ENCODE measurements at regions not wholly inside any gene's neighbourhood (a gene's known extent, or its start where the extent isn't known, plus 50 kb on each side); places are given as distances from the start of the nearest gene placed in this dataset.

- Histone ChIP-seq H3K36me3 (ENCODE audit: insufficient read depth, low read length) (no peaks in the 10 kb centered on the region), H3K9ac (ENCODE audit: insufficient read length) (no peak overlapping the region), H3K4me3 (no peak overlapping the region), H3K27ac (no peak overlapping the region), H3K9me3 (ENCODE audit: low read depth, low read length) (no peaks in the 10 kb centered on the region)
- TF ChIP-seq POLR2AphosphoS5 (IDR thresholded peaks at IDR 0.05; ENCODE audit: borderline replicate concordance, low read depth, low read length) (no peak), FOXP2 (optimal IDR thresholded peaks at IDR 0.05; ENCODE audit: control extremely low read depth, extremely low read length, insufficient read depth) (no peak), EZH2 (IDR thresholded peaks at IDR 0.05) (no peak)
- no peak for DNase-seq (ENCODE audit: low read depth, low spot score)
Measured at GRCh38 chr5:166651234-166651633, 1640.2 kb upstream of the WWC1 start.

GRCh38 chr5:166671811-166672210 is 1619.6 kb upstream of the WWC1 start:
- no peak for DNase-seq (ENCODE audit: low read depth, low spot score)
- TF ChIP-seq FOXP2 (optimal IDR thresholded peaks at IDR 0.05; ENCODE audit: control extremely low read depth, extremely low read length, insufficient read depth) (no peak), POLR2AphosphoS5 (IDR thresholded peaks at IDR 0.05; ENCODE audit: borderline replicate concordance, low read depth, low read length) (no peak), EZH2 (IDR thresholded peaks at IDR 0.05) (no peak)

GRCh38 chr5:166672431-166672830 is 1619.0 kb upstream of the WWC1 start:
- TF ChIP-seq POLR2AphosphoS5 (IDR thresholded peaks at IDR 0.05; ENCODE audit: borderline replicate concordance, low read depth, low read length) (no peak), FOXP2 (optimal IDR thresholded peaks at IDR 0.05; ENCODE audit: control extremely low read depth, extremely low read length, insufficient read depth) (no peak), EZH2 (IDR thresholded peaks at IDR 0.05) (no peak)
- Histone ChIP-seq H3K9me3 (ENCODE audit: low read depth, low read length) (no peaks in the 10 kb centered on the region), H3K27ac (no peak overlapping the region), H3K36me3 (ENCODE audit: insufficient read depth, low read length) (no peaks in the 10 kb centered on the region), H3K9ac (ENCODE audit: insufficient read length) (no peak overlapping the region), H3K4me3 (no peak overlapping the region)
- no peak for DNase-seq (ENCODE audit: low read depth, low spot score)

More at GRCh38 chr5:166671811-166672210, 1619.6 kb upstream of the WWC1 start:
- Histone ChIP-seq H3K9ac (ENCODE audit: insufficient read length) (no peak overlapping the region), H3K4me3 (no peak overlapping the region), H3K9me3 (ENCODE audit: low read depth, low read length) (no peaks in the 10 kb centered on the region), H3K36me3 (ENCODE audit: insufficient read depth, low read length) (no peaks in the 10 kb centered on the region), H3K27ac (no peak overlapping the region)

DNA sequence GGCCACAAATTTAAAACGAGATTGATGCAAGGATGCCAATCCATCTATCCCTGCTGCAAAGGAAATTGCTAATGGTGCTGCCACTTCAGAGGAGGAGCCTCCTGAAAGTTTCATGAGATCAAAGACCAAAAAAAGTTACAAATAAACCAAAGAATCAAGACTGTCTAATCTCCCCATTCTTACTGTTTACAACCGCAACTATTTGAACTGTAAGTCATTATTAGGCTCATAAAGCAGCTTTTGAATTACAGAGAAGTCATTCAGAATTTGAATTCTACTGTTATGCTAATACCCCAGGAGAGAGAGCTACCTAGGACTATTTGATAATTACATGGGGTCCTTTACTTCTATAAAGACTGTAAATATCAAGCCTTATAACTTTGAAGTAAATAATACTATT is 1613.6 kb upstream of the WWC1 start:
- no peak for DNase-seq (ENCODE audit: low read depth, low spot score)
- TF ChIP-seq EZH2 (IDR thresholded peaks at IDR 0.05) (no peak), FOXP2 (optimal IDR thresholded peaks at IDR 0.05; ENCODE audit: control extremely low read depth, extremely low read length, insufficient read depth) (no peak), POLR2AphosphoS5 (IDR thresholded peaks at IDR 0.05; ENCODE audit: borderline replicate concordance, low read depth, low read length) (no peak)
- Histone ChIP-seq H3K27ac (no peak overlapping the region), H3K36me3 (ENCODE audit: insufficient read depth, low read length) (no peaks in the 10 kb centered on the region), H3K9ac (ENCODE audit: insufficient read length) (no peak overlapping the region), H3K4me3 (no peak overlapping the region), H3K9me3 (ENCODE audit: low read depth, low read length) (no peaks in the 10 kb centered on the region)

DNA sequence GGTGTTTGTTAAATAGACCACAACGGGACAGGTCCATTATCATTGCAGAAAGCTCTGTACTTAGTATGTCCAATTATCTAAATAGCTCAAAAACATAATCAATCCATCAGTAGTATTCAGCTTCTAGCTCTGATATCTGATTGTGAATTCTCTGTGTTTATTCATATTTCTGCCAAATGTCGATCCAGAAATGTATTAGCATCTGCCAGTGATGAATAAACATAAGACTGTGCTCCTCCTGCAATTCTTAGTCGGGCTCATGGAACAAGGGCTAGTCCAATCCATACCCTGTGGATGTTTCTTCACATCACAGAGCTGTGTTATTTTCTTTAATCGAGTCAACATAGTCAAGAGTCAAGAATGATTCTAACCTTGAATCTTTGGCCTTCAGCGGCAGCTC is 1612.1 kb upstream of the WWC1 start:
- Histone ChIP-seq H3K4me3 (no peak overlapping the region), H3K36me3 (ENCODE audit: insufficient read depth, low read length) (no peaks in the 10 kb centered on the region), H3K27ac (no peak overlapping the region), H3K9me3 (ENCODE audit: low read depth, low read length) (no peaks in the 10 kb centered on the region), H3K9ac (ENCODE audit: insufficient read length) (no peak overlapping the region)
- no peak for DNase-seq (ENCODE audit: low read depth, low spot score)
- no peak for TF ChIP-seq EZH2 (IDR thresholded peaks at IDR 0.05)

GRCh38 chr5:166695326-166695725 is 1596.1 kb upstream of the WWC1 start:
- TF ChIP-seq EZH2 (IDR thresholded peaks at IDR 0.05) (no peak), FOXP2 (optimal IDR thresholded peaks at IDR 0.05; ENCODE audit: control extremely low read depth, extremely low read length, insufficient read depth) (no peak)

DNA sequence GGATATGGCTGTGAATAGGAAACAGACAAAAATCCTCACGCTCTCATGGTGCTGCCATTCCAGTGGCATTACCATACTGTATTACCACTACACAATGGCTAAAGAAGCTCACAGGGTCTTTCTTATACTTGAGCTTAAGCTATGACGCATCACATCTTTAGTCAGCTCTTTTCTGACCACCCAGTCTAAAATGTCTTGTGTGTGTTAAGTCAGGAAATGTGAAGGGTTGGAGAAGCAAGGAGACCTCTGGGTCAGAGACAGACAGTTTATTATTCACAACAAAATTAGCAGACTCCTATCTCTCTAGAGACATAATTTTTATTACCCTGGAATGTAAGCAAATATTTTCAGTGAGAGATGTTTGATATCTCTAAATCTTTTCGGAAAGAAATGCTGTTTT is 1583.2 kb upstream of the WWC1 start:
- Histone ChIP-seq H3K9ac (ENCODE audit: insufficient read length) (no peak overlapping the region), H3K4me3 (no peak overlapping the region), H3K36me3 (ENCODE audit: insufficient read depth, low read length) (no peaks in the 10 kb centered on the region), H3K9me3 (ENCODE audit: low read depth, low read length) (no peaks in the 10 kb centered on the region), H3K27ac (no peak overlapping the region)
- TF ChIP-seq EZH2 (IDR thresholded peaks at IDR 0.05) (no peak), FOXP2 (optimal IDR thresholded peaks at IDR 0.05; ENCODE audit: control extremely low read depth, extremely low read length, insufficient read depth) (no peak), POLR2AphosphoS5 (IDR thresholded peaks at IDR 0.05; ENCODE audit: borderline replicate concordance, low read depth, low read length) (no peak)
- no peak for DNase-seq (ENCODE audit: low read depth, low spot score)

More at GRCh38 chr5:166695326-166695725, 1596.1 kb upstream of the WWC1 start:
- no peaks in the 10 kb centered on the region for H3K36me3 ChIP-seq (ENCODE audit: insufficient read depth, low read length)
- H3K4me3 ChIP-seq, result no peak overlapping the region
- H3K27ac ChIP-seq, result no peak overlapping the region
- H3K9me3 ChIP-seq (ENCODE audit: low read depth, low read length), result no peaks in the 10 kb centered on the region
- H3K9ac ChIP-seq (ENCODE audit: insufficient read length), result no peak overlapping the region
- DNase-seq (ENCODE audit: low read depth, low spot score), result no peak

- Histone ChIP-seq H3K27ac (no peak overlapping the region), H3K9me3 (ENCODE audit: low read depth, low read length) (no peaks in the 10 kb centered on the region), H3K4me3 (no peak overlapping the region), H3K36me3 (ENCODE audit: insufficient read depth, low read length) (no peaks in the 10 kb centered on the region), H3K9ac (ENCODE audit: insufficient read length) (no peak overlapping the region)
- DNase-seq (ENCODE audit: low read depth, low spot score), result no peak
- TF ChIP-seq FOXP2 (optimal IDR thresholded peaks at IDR 0.05; ENCODE audit: control extremely low read depth, extremely low read length, insufficient read depth) (no peak), EZH2 (IDR thresholded peaks at IDR 0.05) (no peak), POLR2AphosphoS5 (IDR thresholded peaks at IDR 0.05; ENCODE audit: borderline replicate concordance, low read depth, low read length) (no peak)
Measured at GRCh38 chr5:166709691-166710090, 1581.8 kb upstream of the WWC1 start.

GRCh38 chr5:166710271-166710670 is 1581.2 kb upstream of the WWC1 start:
- Histone ChIP-seq H3K36me3 (ENCODE audit: insufficient read depth, low read length) (no peaks in the 10 kb centered on the region), H3K9ac (ENCODE audit: insufficient read length) (no peak overlapping the region), H3K9me3 (ENCODE audit: low read depth, low read length) (no peaks in the 10 kb centered on the region), H3K27ac (no peak overlapping the region), H3K4me3 (no peak overlapping the region)
- no peak for TF ChIP-seq FOXP2 (optimal IDR thresholded peaks at IDR 0.05; ENCODE audit: control extremely low read depth, extremely low read length, insufficient read depth)
- no peak for DNase-seq (ENCODE audit: low read depth, low spot score)
